ENCODE measurements at regions not wholly inside any gene's neighbourhood (a gene's known extent, or its start where the extent isn't known, plus 50 kb on each side); places are given as distances from the start of the nearest gene placed in this dataset.

GRCh38 chrX:1108501-1109445, 103.7 kb downstream of the CRLF2 start:
- H3K14ac ChIP-seq (replicated peaks; ENCODE audit: low read depth, low read length) = no peak overlapping the region
- ChIA-PET CTCF (no interaction called here), POLR2A (ENCODE audit: unreplicated experiment) (no interaction called here)
- no peak overlapping the region for H3K18ac ChIP-seq (ENCODE audit: low read depth, low read length)
- H2BK15ac ChIP-seq (ENCODE audit: low read depth, low read length) = no peak overlapping the region
- 15% methylated on average over 7 of the region's 21 CpGs; no CpG with 5 or more reads in 1 of the 2 experiments for WGBS, 2 experiments (ENCODE audit: extremely low coverage in 2 of 2, insufficient read length in 1 of 2)
- H2BK20ac ChIP-seq (ENCODE audit: low read depth, low read length) = no peak overlapping the region
- no TSS peak for BruUV-seq (replicated peaks)
- no peaks in the 10 kb centered on the region for H3K4me1 ChIP-seq (ENCODE audit: control insufficient read depth, insufficient read depth, low read length)
- no peak overlapping the region for H3K4me2 ChIP-seq (ENCODE audit: low read depth, low read length)
- no peaks in the 10 kb centered on the region for H3K27me3 ChIP-seq (ENCODE audit: control insufficient read depth, insufficient read depth, low read length)
- no peak overlapping the region for H2AFZ ChIP-seq (replicated peaks; ENCODE audit: low read length, poor library complexity)
- H2BK5ac ChIP-seq (ENCODE audit: low read depth, low read length, poor library complexity, severe bottlenecking) = no peak overlapping the region
- DNase-seq (no peak), ATAC-seq (ENCODE audit: low read depth) (no peak)
- H3K27ac ChIP-seq (ENCODE audit: insufficient read depth, low read length) = no peak overlapping the region
- H3K23ac ChIP-seq (ENCODE audit: low read depth, low read length) = no peak overlapping the region
- H3K79me1 ChIP-seq (ENCODE audit: low read depth in 1 of 2, low read length in 2 of 2) = no peaks in the 10 kb centered on the region
- no peak overlapping the region for H3K56ac ChIP-seq (ENCODE audit: extremely low read depth, insufficient read depth, low read length)
- no peak overlapping the region for H2BK120ac ChIP-seq (ENCODE audit: low read depth, low read length)
- intact Hi-C loops (cut with micrococcal nuclease) = no loop called here
- peaks cover 22% of the 10 kb centered on the region for H3K9me3 ChIP-seq (ENCODE audit: control insufficient read depth, insufficient read depth, low read length)
- no peaks in the 10 kb centered on the region for H3K36me3 ChIP-seq (ENCODE audit: control insufficient read depth, insufficient read depth, low read length)
- H2AK5ac ChIP-seq (ENCODE audit: low read depth, low read length) = no peak overlapping the region
- H3K4ac ChIP-seq (ENCODE audit: low read depth, low read length) = no peak overlapping the region
- no peaks in the 10 kb centered on the region for H3K9me1 ChIP-seq (ENCODE audit: insufficient read depth, low read length)
- H4K20me1 ChIP-seq (ENCODE audit: insufficient read depth, low read length) = no peaks in the 10 kb centered on the region
- no peak for TF ChIP-seq POLR2A (IDR thresholded peaks at IDR 0.05; ENCODE audit: low read depth, low read length)
- no peak for TF ChIP-seq CTCF (conservative IDR thresholded peaks at IDR 0.05; ENCODE audit: low read depth, low read length)
- no peak for TF ChIP-seq NFE2L2 (IDR thresholded peaks at IDR 0.05; ENCODE audit: low read depth, low read length)
- no peak for TF ChIP-seq MXI1 (IDR thresholded peaks at IDR 0.05; ENCODE audit: borderline replicate concordance, low read depth, low read length)
- no peak for TF ChIP-seq ELK1 (IDR thresholded peaks at IDR 0.05; ENCODE audit: borderline replicate concordance, low read depth, low read length)
- no peak overlapping the region for H2AK9ac ChIP-seq (replicated peaks; ENCODE audit: low read depth, low read length, poor library complexity)
- H4K5ac ChIP-seq (ENCODE audit: low read depth, low read length) = no peak overlapping the region
- in situ Hi-C loops (cut with MboI; ENCODE audit: low sequenced_read_pairs) = no loop called here
- H3K4me3 ChIP-seq (ENCODE audit: insufficient read depth, low read depth, low read length) = no peak overlapping the region
- H4K8ac ChIP-seq (ENCODE audit: low read depth in 2 of 2, low read length in 2 of 2) = no peak overlapping the region
- H4K91ac ChIP-seq (ENCODE audit: insufficient read depth, low read depth, low read length) = no peak overlapping the region
- no peak overlapping the region for H3K9ac ChIP-seq (ENCODE audit: low read depth, low read length)
- dilution Hi-C loops (cut with HindIII; ENCODE audit: low sequenced_read_pairs, unreplicated experiment) = no loop called here
